GM19372 (cell line): ENCODE measurements at regions not wholly inside any gene's neighbourhood (a gene's known extent, or its start where the extent isn't known, plus 50 kb on each side); places are given as distances from the start of the nearest gene placed in this dataset.
"Not testable (repeated sequence)": the region's sequence is repeated elsewhere in the genome, so short reads cannot be mapped to it uniquely, and the experiment has no call there.

Source experiments
- ATAC-seq: cut with Tn5 transposase; IDR thresholded peaks from one replicate; pipeline ENCODE4 v1.9.1; 2021; ENCODE audit warnings: mild to moderate bottlenecking, low read depth, moderate library complexity; ENCODE audit not compliant: unreplicated experiment

- no peak for ATAC-seq
Measured at GRCh38 chr7:155377071-155377837, 79.6 kb downstream of the INSIG1 start.

- ATAC-seq: no peak
Measured at GRCh38 chr7:155377838-155378579, 79.9 kb upstream of the EN2 start.

- no peak for ATAC-seq
Measured at GRCh38 chr7:155378580-155378934, 79.4 kb upstream of the EN2 start.

- ATAC-seq: no peak
Measured at GRCh38 chr7:155378959-155379871, 78.7 kb upstream of the EN2 start.

GRCh38 chr7:155380221-155380861 lies 77.6 kb upstream of the EN2 start:
- peak; percentile 83 for ATAC-seq

GRCh38 chr7:155380976-155381851 lies 76.7 kb upstream of the EN2 start:
- ATAC-seq: no peak

- no peak for ATAC-seq
Measured at GRCh38 chr7:155381852-155382801, 75.8 kb upstream of the EN2 start.

GRCh38 chr7:155382802-155383171 lies 75.1 kb upstream of the EN2 start:
- no peak for ATAC-seq

DNA sequence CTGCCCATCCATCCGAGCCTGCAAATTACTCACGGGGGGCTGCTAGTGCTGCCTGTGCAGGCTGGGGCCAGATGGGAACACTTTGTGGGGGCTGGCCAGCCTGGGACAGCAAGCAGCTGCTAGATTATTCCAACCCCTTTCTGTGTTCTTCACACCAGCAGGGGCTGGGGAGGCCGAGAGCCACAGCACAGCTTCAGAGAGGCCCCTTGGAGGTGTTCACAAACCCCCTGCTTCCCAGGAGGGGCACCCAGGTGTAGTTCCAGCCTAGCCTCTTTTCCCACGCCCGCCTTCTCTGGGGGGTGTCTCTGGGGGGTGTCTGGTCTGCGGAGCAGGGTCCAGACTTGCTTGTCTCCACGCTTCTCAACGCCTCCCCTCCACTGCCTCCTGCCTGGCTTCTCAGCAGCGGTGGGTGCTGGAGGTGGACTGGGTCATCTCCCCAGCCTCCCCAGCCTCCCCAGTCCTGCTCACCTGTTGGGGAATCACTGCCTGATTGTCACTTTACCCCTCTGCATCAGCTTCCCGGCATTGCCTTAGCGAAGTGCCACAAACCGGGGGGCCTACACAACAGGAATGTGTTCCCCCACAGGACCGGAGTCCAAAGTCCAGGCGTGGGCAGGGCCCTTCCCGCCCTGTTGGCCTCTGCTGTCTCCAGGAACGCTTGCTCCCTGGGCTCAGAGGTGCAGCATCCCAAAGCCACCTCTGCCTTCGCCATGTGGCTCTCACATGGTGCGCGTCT lies 74.0 kb upstream of the EN2 start:
- no peak for ATAC-seq

DNA sequence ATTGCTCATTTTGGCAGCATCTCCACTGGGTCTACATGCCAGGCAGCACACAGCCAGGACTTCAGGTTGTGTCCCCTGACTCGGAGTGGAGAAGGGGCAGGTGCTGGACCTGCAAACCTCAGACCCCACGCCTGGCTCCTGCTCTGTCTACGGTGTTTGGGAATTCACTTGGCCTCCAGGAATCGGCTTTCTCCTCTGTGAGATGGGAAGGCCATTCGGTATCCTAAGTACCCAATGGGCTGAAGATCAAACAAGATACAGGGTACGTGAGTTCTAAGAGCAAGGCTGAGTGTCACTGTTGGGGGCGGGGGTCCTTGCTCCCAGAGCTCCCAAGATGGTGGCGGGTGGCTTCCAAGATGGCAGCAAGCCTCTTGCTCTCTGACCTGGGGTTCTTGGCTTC lies 73.2 kb upstream of the EN2 start:
- ATAC-seq: no peak

DNA sequence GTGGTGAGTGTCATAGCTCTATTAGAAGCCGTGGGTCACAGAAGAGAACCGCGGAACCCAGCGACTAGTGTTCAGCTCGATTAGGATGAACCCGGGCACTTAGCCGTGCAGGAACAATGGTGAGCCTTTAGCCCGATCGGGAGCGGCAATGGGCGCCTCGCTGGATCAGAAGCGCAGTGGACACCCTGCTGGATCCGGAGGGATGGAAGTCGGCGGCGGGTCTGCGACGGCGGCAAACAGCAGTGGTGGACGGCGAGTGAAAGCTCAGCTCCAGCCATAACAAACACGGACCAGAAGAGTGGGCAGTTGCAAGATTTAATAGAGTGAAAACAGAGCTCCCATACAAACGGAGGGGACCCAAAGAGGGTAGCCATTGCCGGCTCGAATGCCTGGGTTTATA lies 72.7 kb upstream of the EN2 start:
- not testable (repeated sequence) for ATAC-seq

DNA sequence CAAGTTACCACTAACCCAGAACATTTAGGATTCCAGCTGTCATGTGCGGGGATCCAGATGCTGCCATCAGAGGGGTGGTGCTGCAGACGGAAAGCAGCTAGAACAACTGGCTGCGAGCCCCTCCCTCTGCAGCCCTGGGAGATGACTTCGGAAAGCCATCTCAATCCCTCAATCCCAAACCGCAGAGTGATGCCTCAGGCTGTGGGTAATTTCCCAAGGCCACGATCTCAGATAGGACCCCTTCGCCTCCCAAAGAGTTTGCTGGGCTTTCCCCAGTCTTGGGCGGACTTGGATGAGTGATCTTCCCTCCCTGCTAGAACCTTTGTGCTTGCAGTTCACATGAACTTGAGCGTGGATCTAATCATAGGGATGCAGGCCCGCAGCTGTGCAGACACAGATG lies 71.3 kb upstream of the EN2 start:
- ATAC-seq: no peak

DNA sequence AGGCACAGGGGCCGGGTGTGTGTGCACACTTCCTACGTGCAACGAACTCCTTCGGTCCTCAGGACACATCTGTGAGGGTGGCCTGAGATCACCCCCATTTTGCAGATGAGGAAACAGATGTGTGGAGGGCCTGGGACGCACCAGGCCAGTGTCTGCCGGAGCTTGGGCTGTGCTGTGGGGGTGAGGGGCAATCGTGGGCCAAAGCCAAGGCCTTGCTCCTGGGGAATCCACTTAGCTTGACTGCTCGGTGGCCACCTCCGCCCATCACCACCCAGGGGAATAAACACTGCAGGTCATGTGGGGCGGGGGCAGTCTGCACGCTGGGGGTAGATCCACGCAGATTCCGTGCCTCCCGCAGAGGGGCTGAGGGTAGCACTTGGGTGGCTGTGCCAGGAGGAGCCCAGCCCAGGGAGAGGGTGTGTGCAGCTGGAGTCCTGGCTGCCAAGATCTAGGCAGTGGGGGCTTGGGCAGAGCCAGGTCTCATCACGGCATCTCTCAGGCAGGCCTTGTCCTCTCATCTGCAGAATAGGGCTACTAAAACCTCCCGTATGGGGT lies 70.8 kb upstream of the EN2 start:
- no peak for ATAC-seq

- ATAC-seq: no peak
Measured at GRCh38 chr7:155388561-155388960, 69.4 kb upstream of the EN2 start.

DNA sequence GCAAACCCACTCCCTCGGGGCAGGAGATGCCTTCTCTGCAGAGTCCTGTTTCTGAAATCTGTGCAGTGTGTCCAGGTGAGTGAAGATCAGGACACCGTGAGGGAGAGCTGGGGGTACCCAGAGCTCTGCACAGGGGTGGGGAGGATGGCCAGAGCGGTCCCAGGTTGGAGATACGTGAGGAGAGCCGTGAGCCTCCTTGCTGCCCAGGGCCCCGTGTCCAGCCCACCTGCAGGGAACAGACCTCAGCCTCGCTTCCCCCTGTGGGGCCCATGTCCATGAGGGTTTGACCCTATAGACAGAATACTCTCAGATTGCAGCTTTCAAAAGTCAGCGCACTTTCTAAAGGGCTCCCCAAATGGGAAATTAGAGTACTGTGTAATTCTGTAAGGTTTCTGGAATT lies 66.5 kb upstream of the EN2 start:
- ATAC-seq: no peak

GRCh38 chr7:155392726-155393570 lies 65.0 kb upstream of the EN2 start:
- ATAC-seq: no peak

GRCh38 chr7:155394413-155394812 lies 63.5 kb upstream of the EN2 start:
- ATAC-seq: no peak
